Natural killer cell treated with Interleukin-12 subunit alpha and Interleukin-12 subunit beta and Interleukin-15 and Interleukin-18, amount 100 ng/mL, for 72 hours (primary cell): ENCODE measurements at regions not wholly inside any gene's neighbourhood (a gene's known extent, or its start where the extent isn't known, plus 50 kb on each side); places are given as distances from the start of the nearest gene placed in this dataset.

Source experiments
- ATAC-seq, 2 donors: fragments of 150-1000 bp; cut with Tn5 transposase in 1 of 2; sonication (Bioruptor Pico), chemical (Tn5 transposase) in 1 of 2; 2 replicates each; pipeline ENCODE4 v1.10.0; 2021
- DNase-seq: peaks from one replicate; pipeline ENCODE4 v3.0.0; 2022; ENCODE audit warnings: low spot score
- H3K27ac Mint-ChIP-seq, 2 donors: 1 replicate in 1 of 2; 2 replicates in 1 of 2; pipeline ENCODE4 v1.8.0; 2022; ENCODE audit warnings: mixed read lengths in 2 of 2, mild to moderate bottlenecking in 1 of 2, moderate library complexity in 1 of 2
- H3K27me3 Mint-ChIP-seq, 2 donors: 1 replicate in 1 of 2; 2 replicates in 1 of 2; pipeline ENCODE4 v1.8.0; 2022; ENCODE audit warnings: mixed read lengths in 2 of 2
- H3K36me3 Mint-ChIP-seq: one replicate; pipeline ENCODE4 v1.8.0; 2022; ENCODE audit warnings: mixed read lengths
- H3K4me1 Mint-ChIP-seq, 2 donors: 1 replicate in 1 of 2; 2 replicates in 1 of 2; pipeline ENCODE4 v1.8.0; 2022; ENCODE audit warnings: low read depth in 2 of 2, mixed read lengths in 2 of 2, mild to moderate bottlenecking in 1 of 2
- H3K4me3 Mint-ChIP-seq: one replicate; pipeline ENCODE4 v1.8.0; 2022; ENCODE audit warnings: mixed read lengths
- H3K9me3 Mint-ChIP-seq: 2 replicates; pipeline ENCODE4 v1.8.0; 2022; ENCODE audit warnings: mixed read lengths

DNA sequence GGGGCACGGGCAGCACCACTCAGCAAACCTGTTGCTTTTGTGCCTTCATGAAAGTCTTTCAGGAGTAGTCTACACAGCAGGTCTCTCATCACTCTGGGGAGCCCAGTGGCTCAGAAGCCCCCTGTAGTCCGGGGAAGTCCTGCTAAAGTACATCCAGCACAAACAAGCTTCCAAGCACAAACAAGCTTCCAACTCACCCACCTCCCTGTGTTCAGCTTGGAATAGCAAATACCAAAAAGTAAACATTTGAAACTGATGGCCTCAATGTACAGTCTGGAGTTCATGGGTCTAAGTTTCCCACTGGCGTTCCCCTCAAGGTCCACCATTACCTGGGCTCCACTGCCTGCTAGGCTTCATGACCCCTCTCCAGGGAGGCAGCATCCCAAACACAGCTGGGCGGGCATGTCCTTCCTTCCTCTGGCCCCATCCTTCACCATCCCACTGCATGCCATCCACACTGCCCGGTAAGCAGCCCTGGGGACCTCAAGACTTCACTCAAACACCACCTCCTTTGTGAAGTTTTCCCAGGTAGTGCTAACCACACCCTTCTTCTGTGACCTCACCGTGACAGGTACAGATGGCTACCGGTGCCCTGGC, 62.8 kb upstream of the SIAH1 start:
- Mint-ChIP-seq H3K4me1 (no peaks in the 10 kb centered on the region), H3K9me3 (no peaks in the 10 kb centered on the region), H3K27ac (peak overlapping the region in 1 of 2 donors; percentile 4), H3K27me3 (no peaks in the 10 kb centered on the region), H3K4me3 (no peak overlapping the region), H3K36me3 (no peaks in the 10 kb centered on the region)
- ATAC-seq: no peak
- DNase-seq: no peak

DNA sequence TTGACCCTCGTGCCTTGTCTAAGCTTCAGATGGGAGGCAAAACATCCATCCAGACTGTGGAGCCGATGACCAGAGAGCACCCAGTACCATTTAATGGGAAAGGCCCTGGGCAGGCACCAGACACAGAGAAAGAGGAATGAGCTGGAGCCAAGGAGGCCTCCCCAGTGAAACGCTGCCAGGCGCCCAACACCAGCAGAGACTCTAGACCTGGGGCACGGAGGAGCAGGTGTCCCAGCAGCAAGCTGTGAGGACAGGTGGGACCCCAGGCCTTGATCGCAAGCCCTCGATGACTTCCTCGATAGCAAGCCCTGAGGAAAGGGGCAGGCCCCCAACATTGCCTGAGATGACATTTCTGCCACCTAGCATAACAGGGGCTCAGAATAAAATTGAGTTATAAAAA, 62.2 kb upstream of the SIAH1 start:
- H3K9me3 Mint-ChIP-seq: no peaks in the 10 kb centered on the region
- no peaks in the 10 kb centered on the region for H3K4me1 Mint-ChIP-seq
- no peaks in the 10 kb centered on the region for H3K27me3 Mint-ChIP-seq
- no peaks in the 10 kb centered on the region for H3K36me3 Mint-ChIP-seq
- H3K27ac Mint-ChIP-seq: no peak overlapping the region
- ATAC-seq (no peak), DNase-seq (no peak)
- no peak overlapping the region for H3K4me3 Mint-ChIP-seq

DNA sequence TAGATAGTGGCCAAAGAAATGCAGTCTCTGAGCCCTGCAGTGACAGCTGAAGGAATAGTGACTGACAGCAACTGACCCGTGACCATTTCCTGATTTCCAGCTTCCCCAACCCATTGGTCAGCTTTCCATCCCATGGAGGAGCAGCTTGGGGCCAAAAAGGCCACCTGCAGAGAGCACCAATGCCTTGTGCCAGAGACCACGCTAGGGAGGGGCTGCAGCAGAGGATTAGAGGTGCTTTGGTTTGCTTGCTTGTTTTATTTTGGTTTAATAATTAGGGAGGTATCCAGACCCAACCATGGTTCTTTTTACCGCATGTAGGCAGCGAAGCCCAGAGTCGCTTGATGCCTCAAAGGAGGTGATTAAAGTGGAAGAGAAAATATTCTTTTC, 61.3 kb upstream of the SIAH1 start:
- Mint-ChIP-seq H3K27ac (no peak overlapping the region), H3K9me3 (no peaks in the 10 kb centered on the region), H3K27me3 (no peaks in the 10 kb centered on the region), H3K4me1 (no peaks in the 10 kb centered on the region), H3K4me3 (no peak overlapping the region), H3K36me3 (no peaks in the 10 kb centered on the region)
- DNase-seq (no peak), ATAC-seq (no peak)

DNA sequence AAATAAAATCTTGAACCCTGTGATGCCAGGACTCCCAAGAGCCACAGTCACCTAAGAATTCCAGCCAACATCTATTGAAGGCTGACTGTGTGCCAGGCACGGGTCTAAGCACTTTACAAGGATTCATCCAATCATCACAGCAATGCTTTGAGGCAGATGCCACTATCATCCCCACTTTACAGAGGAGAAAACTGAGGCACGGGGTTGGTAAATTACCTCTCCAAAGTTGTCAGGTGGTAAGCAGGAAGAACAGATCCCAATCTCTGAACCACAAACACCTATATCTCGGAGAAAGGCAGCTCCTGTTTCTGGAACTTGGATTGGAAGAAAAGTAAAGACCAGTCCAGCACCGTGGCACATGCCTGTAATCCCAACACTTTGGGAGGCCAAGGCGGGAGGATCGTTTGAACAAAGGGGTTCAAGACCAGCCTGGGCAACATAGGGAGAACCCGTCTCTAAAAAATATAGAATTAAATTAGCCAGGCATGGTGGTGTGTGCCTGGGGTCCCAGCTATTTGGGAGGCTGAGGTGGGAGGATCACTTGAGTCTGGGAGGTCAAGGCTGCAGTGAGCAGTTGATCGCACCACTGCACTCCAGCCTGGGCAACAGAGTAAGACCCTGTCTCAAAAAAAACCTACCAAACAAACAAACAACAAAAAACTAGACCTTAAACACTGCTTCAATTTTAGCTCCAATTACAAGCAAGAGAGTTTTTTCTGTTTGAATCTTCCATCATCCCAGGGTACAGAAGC, 60.7 kb upstream of the SIAH1 start:
- Mint-ChIP-seq H3K27ac (no peak overlapping the region), H3K9me3 (no peaks in the 10 kb centered on the region), H3K27me3 (no peaks in the 10 kb centered on the region), H3K4me3 (no peak overlapping the region), H3K4me1 (no peaks in the 10 kb centered on the region), H3K36me3 (no peaks in the 10 kb centered on the region)
- DNase-seq (no peak), ATAC-seq (no peak)

DNA sequence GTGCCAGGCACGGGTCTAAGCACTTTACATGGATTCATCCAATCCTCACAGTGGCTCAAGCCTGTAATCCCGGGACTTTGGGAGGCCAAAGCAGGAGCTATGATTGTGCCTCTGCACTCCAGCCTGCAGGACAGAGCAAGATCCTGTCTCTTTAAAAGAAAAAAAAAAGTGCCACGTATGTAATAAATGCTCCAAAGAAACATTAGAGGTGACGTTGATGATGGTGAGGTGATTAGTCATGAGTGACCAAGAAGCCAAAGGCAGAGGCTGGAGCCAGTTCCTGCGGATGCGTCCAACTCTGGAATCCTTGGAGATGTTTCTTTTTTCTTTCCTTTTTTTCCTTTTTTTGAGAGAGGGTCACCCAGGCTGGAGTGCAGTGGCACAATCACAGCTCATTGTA, 59.4 kb upstream of the SIAH1 start:
- no peak for DNase-seq
- H3K4me1 Mint-ChIP-seq: no peaks in the 10 kb centered on the region
- H3K27me3 Mint-ChIP-seq: no peaks in the 10 kb centered on the region
- no peak overlapping the region for H3K27ac Mint-ChIP-seq
- no peak for ATAC-seq
- no peaks in the 10 kb centered on the region for H3K36me3 Mint-ChIP-seq
- H3K4me3 Mint-ChIP-seq: no peak overlapping the region
- no peaks in the 10 kb centered on the region for H3K9me3 Mint-ChIP-seq

DNA sequence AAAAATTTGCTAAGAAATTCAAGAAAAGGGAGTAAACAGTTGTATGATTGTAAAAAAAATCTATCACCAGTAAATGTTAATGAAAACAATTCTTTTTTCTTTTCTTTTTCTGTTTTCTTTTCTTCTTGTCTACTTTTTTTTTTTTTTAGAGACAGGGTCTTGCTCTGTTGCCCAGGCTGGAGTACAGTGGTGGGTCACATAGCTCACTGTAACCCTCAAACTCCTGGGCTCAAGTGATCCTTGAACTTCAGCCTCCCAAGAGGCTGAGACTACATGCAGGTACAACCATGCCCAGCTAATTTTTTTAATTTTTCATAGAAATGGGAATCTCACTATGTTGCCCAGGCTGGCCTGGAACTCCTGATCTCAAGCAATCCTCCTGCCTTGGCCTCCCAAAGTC, 57.2 kb upstream of the SIAH1 start:
- ATAC-seq: no peak
- Mint-ChIP-seq H3K27ac (no peak overlapping the region), H3K27me3 (peaks cover 0 to 2% of the 10 kb centered on the region in 2 donors), H3K36me3 (no peaks in the 10 kb centered on the region), H3K4me1 (no peaks in the 10 kb centered on the region), H3K9me3 (no peaks in the 10 kb centered on the region), H3K4me3 (no peak overlapping the region)
- no peak for DNase-seq

DNA sequence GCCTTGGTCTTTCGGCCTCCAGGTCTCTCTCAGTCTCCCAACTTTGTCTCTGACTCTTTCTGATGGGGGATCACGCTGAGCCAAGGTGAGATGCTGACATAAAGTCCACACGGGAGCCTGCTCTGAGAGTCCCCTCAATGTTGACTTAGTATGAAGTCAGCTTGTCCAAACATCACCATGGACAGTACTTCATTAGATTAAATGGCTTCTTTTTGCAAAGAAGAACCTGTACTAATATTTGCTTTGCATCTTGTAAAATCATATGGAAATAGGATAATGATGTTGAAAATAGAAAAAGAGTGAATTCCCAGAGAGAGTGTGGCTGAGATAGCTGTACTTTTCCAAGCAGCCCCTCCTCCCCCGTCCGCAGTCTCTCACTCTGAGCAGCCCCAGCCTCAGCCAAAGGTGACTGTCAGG, 56.7 kb upstream of the SIAH1 start:
- H3K27ac Mint-ChIP-seq: no peak overlapping the region
- ATAC-seq: no peak
- H3K36me3 Mint-ChIP-seq: no peaks in the 10 kb centered on the region
- peaks cover 0 to 7% of the 10 kb centered on the region in 2 donors for H3K27me3 Mint-ChIP-seq
- DNase-seq: no peak
- no peaks in the 10 kb centered on the region for H3K9me3 Mint-ChIP-seq
- no peak overlapping the region for H3K4me3 Mint-ChIP-seq
- no peaks in the 10 kb centered on the region for H3K4me1 Mint-ChIP-seq

DNA sequence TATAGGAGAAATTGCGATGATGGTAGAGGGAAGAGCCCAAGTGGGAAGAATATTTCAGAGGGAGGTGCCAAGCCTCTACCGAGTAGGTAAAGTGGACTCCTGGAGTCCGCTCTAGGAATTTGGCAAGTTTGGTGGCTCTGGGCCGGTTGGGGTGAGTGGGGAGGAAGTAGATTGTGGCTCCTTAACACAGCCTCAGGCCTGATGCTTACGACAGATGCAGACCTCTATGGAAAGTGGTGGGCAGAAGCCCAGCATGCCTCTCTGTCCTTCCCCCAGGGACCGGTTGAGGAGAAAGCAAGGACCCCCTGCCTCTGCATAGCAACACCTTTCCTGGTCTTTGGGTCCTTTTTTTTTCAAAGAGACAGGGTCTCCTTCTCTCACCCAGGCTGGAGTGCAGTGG, 55.9 kb upstream of the SIAH1 start:
- no peaks in the 10 kb centered on the region for H3K4me1 Mint-ChIP-seq
- ATAC-seq (no peak), DNase-seq (no peak)
- no peak overlapping the region for H3K4me3 Mint-ChIP-seq
- no peaks in the 10 kb centered on the region for H3K9me3 Mint-ChIP-seq
- H3K36me3 Mint-ChIP-seq: no peaks in the 10 kb centered on the region
- peaks cover 0 to 7% of the 10 kb centered on the region in 2 donors for H3K27me3 Mint-ChIP-seq
- H3K27ac Mint-ChIP-seq: no peak overlapping the region

DNA sequence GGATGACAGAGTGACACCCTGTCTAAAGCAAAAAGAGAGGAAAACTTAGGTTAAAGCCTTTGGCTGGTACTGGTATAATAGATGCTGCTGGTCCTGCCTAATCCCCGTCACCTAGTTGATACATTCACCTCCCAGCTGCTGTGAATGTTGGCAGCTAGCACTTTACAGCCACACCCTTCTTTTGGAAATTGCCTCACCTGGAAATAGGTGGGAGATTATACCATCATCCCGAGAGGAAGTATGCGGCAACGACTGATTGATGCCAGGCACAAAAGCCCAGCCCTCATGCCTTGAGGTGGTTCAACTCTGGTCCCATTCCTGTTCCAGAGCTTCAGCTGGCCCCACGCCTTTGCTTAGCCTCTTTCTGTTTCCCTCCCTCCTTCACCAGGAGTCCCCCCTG, 53.2 kb upstream of the SIAH1 start:
- ATAC-seq (no peak), DNase-seq (no peak)
- peaks cover 8 to 10% of the 10 kb centered on the region in 2 donors for H3K4me1 Mint-ChIP-seq
- H3K9me3 Mint-ChIP-seq: no peaks in the 10 kb centered on the region
- H3K27ac Mint-ChIP-seq: no peak overlapping the region
- H3K4me3 Mint-ChIP-seq: no peak overlapping the region
- peaks cover 3 to 7% of the 10 kb centered on the region in 2 donors for H3K27me3 Mint-ChIP-seq
- no peaks in the 10 kb centered on the region for H3K36me3 Mint-ChIP-seq

DNA sequence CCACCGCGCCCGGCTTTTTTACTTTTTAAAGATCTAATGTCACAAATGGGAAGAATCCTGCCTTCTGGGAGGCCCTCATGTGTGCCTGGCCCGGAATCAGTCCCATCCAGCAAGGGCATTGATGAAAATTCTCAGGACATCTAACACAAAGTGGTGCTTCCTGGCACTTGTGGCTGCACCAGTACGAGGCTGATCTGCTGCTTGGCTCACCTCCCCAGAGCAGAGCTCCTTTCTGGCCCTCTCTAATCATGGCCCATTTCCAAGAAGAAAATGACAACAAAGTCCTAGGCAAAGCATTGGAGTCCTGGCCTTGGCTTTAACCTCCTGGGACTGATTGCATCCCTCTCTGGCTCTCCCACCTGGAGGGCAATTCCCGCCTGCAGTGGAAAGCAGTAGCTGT, 50.7 kb upstream of the SIAH1 start:
- no peak for ATAC-seq

DNA sequence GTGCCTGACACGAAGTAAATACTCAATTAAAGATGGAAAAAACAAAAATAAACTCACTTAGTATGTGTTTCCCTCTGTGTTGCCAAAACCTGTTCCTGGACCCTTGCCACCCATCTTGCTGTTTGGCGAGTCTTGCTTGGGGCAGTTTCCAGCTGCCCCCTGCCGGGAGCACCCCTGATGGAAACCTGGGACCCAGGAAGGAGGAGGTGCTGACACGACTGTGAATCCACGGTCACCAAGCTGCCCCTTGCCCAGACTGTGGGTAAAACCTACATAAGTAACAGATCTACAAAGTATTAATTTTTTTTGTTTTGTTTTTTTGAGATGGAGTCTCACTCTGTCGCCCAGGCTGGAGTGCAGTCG, 50.1 kb upstream of the SIAH1 start:
- no peak for DNase-seq
- ATAC-seq: no peak
- no peaks in the 10 kb centered on the region for H3K9me3 Mint-ChIP-seq
- no peaks in the 10 kb centered on the region for H3K36me3 Mint-ChIP-seq
- peaks cover 3 to 7% of the 10 kb centered on the region in 2 donors for H3K27me3 Mint-ChIP-seq
- H3K27ac Mint-ChIP-seq: no peak overlapping the region
- H3K4me1 Mint-ChIP-seq: peaks cover 8 to 10% of the 10 kb centered on the region in 2 donors
- no peak overlapping the region for H3K4me3 Mint-ChIP-seq

More for the DNA sequence above, 50.7 kb upstream of the SIAH1 start:
- Mint-ChIP-seq H3K4me1 (peaks cover 8 to 10% of the 10 kb centered on the region in 2 donors), H3K36me3 (no peaks in the 10 kb centered on the region), H3K4me3 (no peak overlapping the region), H3K27ac (no peak overlapping the region), H3K27me3 (peaks cover 3 to 7% of the 10 kb centered on the region in 2 donors), H3K9me3 (no peaks in the 10 kb centered on the region)
- no peak for DNase-seq
